MCF 10A (cell line): ENCODE measurements at regions not wholly inside any gene's neighbourhood (a gene's known extent, or its start where the extent isn't known, plus 50 kb on each side); places are given as distances from the start of the nearest gene placed in this dataset.
A peak's percentile ranks its signal among the peaks of the same experiment; 100 is the strongest.

Source experiments
- BruUV-seq: library from RNA; stranded (reverse); fragments of 400-500 nt; replicated peaks from 2 replicates; lab custom pipeline; 2021; lab: Mats Ljungman, UMichigan
- CTCF ChIA-PET: fragments of 300-600 bp; sonication (Branson Sonifier 250); formaldehyde crosslinking; extraction: SDS; loops from one replicate; lab custom pipeline; 2021; ENCODE audit warnings: antibody characterized with exemption, inconsistent platforms; lab: Yijun Ruan, JAX
- POLR2A ChIA-PET: fragments of 300-600, 350-650 bp; sonication (Branson Sonifier 250); formaldehyde crosslinking; extraction: SDS; loops from one replicate; lab custom pipeline; 2020; ENCODE audit warnings: antibody characterized with exemption, inconsistent platforms; lab: Yijun Ruan, JAX
- DNase-seq: peaks from one replicate; pipeline ENCODE4 v3.0.0-alpha.2; 2018; ENCODE audit not compliant: unreplicated experiment
- H3K27ac Mint-ChIP-seq: one replicate; pipeline ENCODE4 v1.8.0; 2022; ENCODE audit warnings: mild to moderate bottlenecking, low read depth, mixed read lengths; ENCODE audit not compliant: unreplicated experiment
- H3K27me3 Mint-ChIP-seq: one replicate; pipeline ENCODE4 v1.8.0; 2022; ENCODE audit warnings: mixed read lengths; ENCODE audit not compliant: insufficient read depth, unreplicated experiment
- H3K36me3 Mint-ChIP-seq: one replicate; pipeline ENCODE4 v1.8.0; 2022; ENCODE audit warnings: mild to moderate bottlenecking, moderate library complexity, mixed read lengths; ENCODE audit not compliant: insufficient read depth, unreplicated experiment
- H3K4me1 Mint-ChIP-seq: one replicate; pipeline ENCODE4 v1.8.0; 2022; ENCODE audit warnings: mixed read lengths; ENCODE audit not compliant: insufficient read depth, unreplicated experiment
- H3K4me3 Mint-ChIP-seq: one replicate; pipeline ENCODE4 v1.8.0; 2022; ENCODE audit warnings: mild to moderate bottlenecking, moderate library complexity, mixed read lengths; ENCODE audit not compliant: unreplicated experiment
- H3K9me3 Mint-ChIP-seq: one replicate; pipeline ENCODE4 v1.8.0; 2022; ENCODE audit warnings: mixed read lengths; ENCODE audit not compliant: unreplicated experiment
- CTCF ChIP-seq: fragments of 200-600 bp; IDR thresholded peaks from one replicate; pipeline ENCODE4 v1.8.0; 2022; ENCODE audit warnings: antibody characterized with exemption, mild to moderate bottlenecking; ENCODE audit not compliant: unreplicated experiment
- intact Hi-C: fragments of 100-400 bp; cut with micrococcal nuclease; formaldehyde crosslinking; loops from 2 replicates; pipeline ENCODE4 v1.14.1; 2022

GRCh38 chr7:159198016-159198724 lies 53.5 kb upstream of the VIPR2 start:
- H3K27ac Mint-ChIP-seq, result no peak overlapping the region
- H3K4me1 Mint-ChIP-seq, result peaks cover 18% of the 10 kb centered on the region
- H3K4me3 Mint-ChIP-seq, result no peak overlapping the region
- H3K27me3 Mint-ChIP-seq, result no peaks in the 10 kb centered on the region
- DNase-seq, result no peak
- ChIA-PET CTCF (interaction anchor here (0.8 to 1.5 kb wide), 2 partner anchors 17 to 20 kb away, joined by 3 to 6 read pairs; no protein-coding TSS in a partner anchor), POLR2A (no interaction called here)
- TF ChIP-seq CTCF, result no peak
- no TSS peak for BruUV-seq
- intact Hi-C loops, result no loop called here
- H3K36me3 Mint-ChIP-seq, result no peaks in the 10 kb centered on the region
- no peaks in the 10 kb centered on the region for H3K9me3 Mint-ChIP-seq

GRCh38 chr7:159197066-159197975 lies 52.7 kb upstream of the VIPR2 start:
- BruUV-seq, result no TSS peak
- POLR2A ChIA-PET, result interaction anchor here (0.5 to 0.9 kb wide), 3 partner anchors 18 to 88 kb away, joined by 3 read pairs; no protein-coding TSS in a partner anchor

GRCh38 chr7:159196584-159196983 lies 51.9 kb upstream of the VIPR2 start:
- Mint-ChIP-seq H3K9me3 (no peaks in the 10 kb centered on the region), H3K27ac (no peak overlapping the region), H3K4me1 (peaks cover 18% of the 10 kb centered on the region), H3K27me3 (no peaks in the 10 kb centered on the region), H3K4me3 (no peak overlapping the region), H3K36me3 (no peaks in the 10 kb centered on the region)
- no peak for TF ChIP-seq CTCF
- no peak for DNase-seq
- ChIA-PET POLR2A (interaction anchor here (0.5 to 0.9 kb wide), 2 partner anchors 21 to 87 kb away, joined by 3 read pairs; no protein-coding TSS in a partner anchor), CTCF (no interaction called here)
- BruUV-seq, result no TSS peak
- intact Hi-C loops, result no loop called here

More at GRCh38 chr7:159197066-159197975, 52.7 kb upstream of the VIPR2 start:
- CTCF ChIA-PET, result interaction anchor here (0.8 to 1.5 kb wide), 2 partner anchors 16 to 19 kb away, joined by 3 to 6 read pairs; no protein-coding TSS in a partner anchor
- H3K4me3 Mint-ChIP-seq, result no peak overlapping the region
- no peak overlapping the region for H3K27ac Mint-ChIP-seq
- H3K36me3 Mint-ChIP-seq, result no peaks in the 10 kb centered on the region
- H3K27me3 Mint-ChIP-seq, result no peaks in the 10 kb centered on the region
- TF ChIP-seq CTCF, result no peak
- H3K4me1 Mint-ChIP-seq, result peaks cover 18% of the 10 kb centered on the region
- intact Hi-C loops, result no loop called here
- H3K9me3 Mint-ChIP-seq, result no peaks in the 10 kb centered on the region
- DNase-seq, result peak; percentile 74

- no peaks in the 10 kb centered on the region for H3K27me3 Mint-ChIP-seq
- H3K4me3 Mint-ChIP-seq, result no peak overlapping the region
- DNase-seq, result no peak
- no peak for TF ChIP-seq CTCF
- peaks cover 18% of the 10 kb centered on the region for H3K4me1 Mint-ChIP-seq
- no peaks in the 10 kb centered on the region for H3K36me3 Mint-ChIP-seq
- no peaks in the 10 kb centered on the region for H3K9me3 Mint-ChIP-seq
- intact Hi-C loops, result no loop called here
- no TSS peak for BruUV-seq
- CTCF ChIA-PET, result interaction anchor here (0.8 kb wide), 1 partner anchor 85 kb away, joined by 3 read pairs; no protein-coding TSS in a partner anchor
- POLR2A ChIA-PET, result no interaction called here
- no peak overlapping the region for H3K27ac Mint-ChIP-seq
These were observed 51.3 kb upstream of the VIPR2 start for GRCh38 chr7:159195946-159196345.
